Hypothalamus (tissue), 51 donors: ENCODE measurements at regions not wholly inside any gene's neighbourhood (a gene's known extent, or its start where the extent isn't known, plus 50 kb on each side); places are given as distances from the start of the nearest gene placed in this dataset.
"Not testable (repeated sequence)": the region's sequence is repeated elsewhere in the genome, so short reads cannot be mapped to it uniquely, and the experiment has no call there.

ENCODE experiments used
- DNase-seq, 51 donors: peaks; one replicate each; lab custom pipeline; 2025; lab: John Stamatoyannopoulos, UW

DNA sequence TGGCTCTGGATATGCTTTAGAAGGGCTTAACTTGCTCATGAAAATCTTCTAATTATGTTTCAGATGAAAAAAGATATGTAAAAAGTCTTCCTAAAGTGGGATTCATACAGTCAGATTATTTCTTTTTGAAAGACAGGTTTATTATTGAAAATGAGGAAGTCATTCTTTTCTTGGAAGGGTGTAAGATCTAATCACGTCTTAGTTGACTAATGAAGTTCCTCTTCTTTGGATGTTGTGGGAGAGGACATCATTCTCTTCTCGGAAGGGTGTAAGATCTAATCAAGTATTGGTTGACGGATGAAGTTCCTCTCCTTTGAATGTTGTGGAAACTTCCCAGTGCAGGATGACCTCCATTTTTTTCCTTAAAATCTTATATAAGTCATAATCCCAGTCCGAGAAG, 74.9 kb downstream of the ALG10 start:
- DNase-seq: no peak

DNA sequence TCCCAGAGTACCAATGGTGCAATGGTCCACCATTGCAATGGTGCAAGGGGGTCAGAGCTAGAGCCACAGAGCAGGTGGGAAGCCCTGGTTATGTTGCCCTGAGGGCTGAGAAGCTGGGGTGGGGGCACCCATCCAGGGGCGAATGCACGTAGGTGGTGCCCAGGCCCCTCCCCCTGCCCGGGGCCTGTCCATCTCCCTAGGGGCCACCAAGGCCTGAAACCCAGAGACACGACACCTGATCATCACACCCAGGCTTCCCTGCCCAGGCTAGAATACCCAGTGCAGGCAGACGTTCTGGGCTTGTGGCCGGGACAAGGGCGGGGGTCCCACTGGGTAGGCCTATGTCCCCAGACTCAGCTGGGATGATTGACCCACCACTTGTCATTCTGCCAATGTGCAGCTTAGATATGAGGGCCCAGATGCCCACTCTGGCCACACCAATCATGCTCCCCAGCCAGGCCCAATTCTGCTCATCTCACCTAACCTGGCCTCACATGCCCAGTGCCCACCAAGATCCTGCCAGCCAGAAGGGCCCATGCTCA, 83.2 kb downstream of the ALG10 start:
- no peak for DNase-seq

DNA sequence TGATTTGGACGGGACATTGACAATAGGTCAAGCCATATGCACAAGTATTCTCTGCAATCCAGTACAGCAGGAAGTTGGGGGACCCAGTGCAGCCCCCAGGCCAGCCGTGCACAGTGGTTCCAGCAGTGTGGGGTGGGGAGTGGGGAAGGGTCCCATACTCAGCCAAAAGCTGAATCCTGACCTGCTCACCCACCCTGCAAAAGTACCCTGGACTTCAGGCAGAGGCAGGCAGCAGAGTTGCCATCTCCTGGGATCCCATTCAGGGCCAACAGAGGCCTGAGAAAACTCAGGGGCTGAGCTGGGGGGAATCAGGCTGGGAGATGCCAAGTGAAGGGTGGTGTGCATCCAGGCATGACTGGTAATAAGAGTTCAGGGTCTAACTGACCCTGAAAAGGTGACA, 83.9 kb downstream of the ALG10 start:
- DNase-seq: no peak

DNA sequence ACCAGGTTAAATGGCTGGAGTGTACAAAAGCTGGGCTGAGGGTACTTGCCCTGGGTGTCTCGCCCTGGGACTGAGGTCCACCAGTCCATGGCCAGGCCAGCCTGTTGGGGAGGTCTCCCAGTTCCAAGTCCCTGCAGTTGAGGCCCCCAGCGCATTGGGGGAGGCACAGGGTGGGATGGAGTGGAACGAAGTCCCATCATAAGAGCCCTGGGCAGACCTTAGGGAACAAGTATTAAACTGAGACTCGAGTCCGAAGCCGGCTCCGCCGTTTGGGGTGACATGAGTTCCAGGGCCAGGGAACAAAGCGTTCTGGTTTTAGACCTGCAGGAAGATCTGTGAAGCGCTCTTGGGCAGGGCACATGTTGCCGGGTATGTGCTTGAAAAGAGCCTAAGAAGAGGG, 84.7 kb downstream of the ALG10 start:
- DNase-seq: no peak

DNA sequence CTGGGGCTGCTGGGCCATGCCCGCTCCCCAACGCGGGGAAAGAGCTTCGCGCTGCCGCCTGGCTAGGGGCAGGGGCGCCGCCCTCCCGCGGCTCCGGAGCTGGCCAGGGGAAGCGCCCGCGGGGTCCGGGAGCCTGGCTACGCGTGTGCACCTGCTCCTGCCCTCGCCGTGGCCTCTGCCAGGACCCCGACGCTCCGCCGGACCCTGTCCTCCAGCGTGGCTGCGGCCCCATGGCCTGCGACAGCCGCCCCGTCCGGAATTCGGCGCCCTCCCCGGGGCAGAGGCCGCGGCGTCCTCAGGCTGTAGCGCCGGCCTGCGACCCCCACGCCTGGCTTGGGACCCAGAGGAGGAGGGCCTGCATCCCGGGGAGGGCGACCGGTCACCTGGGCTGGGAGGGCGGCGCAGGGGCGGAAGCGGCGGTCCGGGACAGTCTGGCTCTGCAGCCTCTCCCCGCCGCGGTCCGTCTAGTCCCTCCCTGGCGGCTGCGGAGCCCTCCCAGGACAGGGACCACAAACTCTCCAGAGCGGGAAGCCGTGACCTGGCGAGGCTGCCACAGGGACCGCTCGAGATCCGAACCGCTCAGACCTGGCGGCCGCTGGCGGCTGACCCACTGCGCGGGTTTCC, 85.6 kb downstream of the ALG10 start:
- DNase-seq: no peak

DNA sequence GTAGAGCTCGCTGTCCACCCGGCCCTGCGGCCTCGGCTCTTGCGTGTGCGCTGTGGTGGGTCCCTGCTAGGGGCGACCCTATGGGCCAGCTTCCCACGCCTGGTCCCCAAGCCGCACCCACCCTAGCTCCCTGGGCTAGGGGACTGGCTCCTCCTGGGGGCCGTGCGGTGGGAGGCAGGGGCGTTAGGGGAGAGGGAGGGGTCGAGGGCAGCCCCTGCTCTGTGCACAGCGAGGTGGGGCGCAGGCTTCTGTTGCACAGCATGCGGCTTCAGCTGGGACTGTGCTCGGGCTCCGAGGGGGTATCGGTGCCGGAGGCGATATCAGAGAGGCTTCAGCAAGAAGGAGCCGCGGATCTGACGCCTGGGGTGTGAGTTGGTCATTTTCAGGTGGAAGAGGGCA, 86.1 kb downstream of the ALG10 start:
- no peak for DNase-seq

DNA sequence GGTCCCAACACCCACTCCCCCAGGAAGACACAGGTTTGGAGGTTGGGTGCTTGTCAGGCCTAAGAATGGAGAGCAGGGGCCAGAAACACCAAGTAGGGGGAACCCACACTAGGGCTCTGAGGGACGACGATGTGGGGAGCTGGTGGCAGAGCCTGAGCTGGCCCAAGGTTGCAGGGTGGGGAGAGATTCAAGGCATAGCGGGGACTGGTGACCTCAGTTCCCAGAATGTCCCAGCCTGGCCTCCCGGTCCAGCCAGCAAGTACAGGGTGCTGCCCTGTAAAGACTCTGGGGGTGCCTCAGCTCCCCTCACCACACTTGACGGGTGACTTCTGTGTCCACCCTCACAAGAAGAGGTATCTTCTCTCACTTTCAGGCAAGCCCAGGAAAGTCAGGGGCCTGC, 86.7 kb downstream of the ALG10 start:
- no peak for DNase-seq

DNA sequence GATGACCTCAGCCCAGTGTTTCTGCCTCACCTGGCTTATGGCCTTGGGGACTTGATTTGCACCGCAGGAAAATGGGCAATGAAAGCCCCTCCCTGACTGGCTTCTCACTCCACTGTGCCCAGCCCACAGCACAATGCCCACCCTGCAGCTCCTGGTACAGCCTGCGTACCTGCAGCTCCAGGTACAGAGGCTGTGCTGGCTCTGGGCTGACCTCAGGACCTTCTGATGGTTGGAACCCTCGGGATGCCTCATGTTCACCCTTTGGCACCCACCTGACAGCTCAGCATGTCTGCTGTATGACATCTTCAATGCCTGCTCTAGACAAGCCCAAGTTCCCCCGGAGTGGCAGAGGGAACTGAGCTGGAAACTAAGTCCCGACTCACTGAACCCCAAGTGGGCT, 87.1 kb downstream of the ALG10 start:
- no peak for DNase-seq

DNA sequence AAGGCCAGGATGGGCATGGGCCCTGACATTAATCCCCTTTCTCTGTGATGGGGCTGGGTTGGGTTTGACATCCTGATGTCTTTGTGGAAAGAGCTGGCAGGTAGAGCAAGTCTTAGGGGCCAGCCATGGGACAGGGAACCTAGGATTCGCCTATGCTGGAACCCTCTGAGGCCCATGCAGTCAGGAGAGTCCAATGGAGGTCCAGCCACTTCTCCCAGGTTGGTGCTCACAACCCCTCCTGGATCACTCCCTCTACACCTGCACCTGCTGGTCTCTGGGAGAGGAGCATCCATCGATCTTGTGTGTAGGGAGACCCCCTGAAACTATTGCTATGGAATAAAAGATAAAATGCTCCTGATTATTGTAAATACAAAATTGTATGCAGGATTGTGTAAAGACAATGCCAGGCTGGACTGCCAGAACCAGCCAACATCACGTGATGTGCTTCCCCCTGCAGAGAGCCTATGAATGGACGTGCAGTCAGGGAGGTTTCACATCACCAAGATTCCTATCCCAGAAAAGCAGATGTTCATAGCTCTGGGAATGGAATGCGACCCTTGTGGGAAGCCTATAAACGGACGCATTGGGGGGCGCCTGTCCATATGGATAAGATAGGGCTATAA, 87.7 kb downstream of the ALG10 start:
- not testable (repeated sequence) for DNase-seq

DNA sequence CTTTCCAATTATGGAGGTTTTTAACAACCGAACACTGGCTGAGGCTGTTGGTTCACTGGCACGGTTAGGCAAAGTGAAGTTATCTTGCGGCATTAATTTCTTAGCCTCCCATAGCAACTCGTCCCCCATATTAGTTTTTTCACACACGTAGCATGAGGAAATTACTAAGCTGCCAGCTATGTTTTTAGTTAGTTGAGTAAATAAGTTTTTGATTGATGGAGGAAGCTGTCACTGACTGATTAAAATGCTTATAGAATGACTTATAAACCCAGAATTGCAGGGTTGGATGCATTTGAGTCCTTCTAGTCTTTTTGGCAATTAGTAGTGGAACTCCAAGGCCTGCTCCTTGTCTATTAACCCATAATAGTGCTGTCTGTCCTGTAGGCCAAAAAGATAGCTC, 97.1 kb downstream of the ALG10 start:
- DNase-seq: no peak

DNA sequence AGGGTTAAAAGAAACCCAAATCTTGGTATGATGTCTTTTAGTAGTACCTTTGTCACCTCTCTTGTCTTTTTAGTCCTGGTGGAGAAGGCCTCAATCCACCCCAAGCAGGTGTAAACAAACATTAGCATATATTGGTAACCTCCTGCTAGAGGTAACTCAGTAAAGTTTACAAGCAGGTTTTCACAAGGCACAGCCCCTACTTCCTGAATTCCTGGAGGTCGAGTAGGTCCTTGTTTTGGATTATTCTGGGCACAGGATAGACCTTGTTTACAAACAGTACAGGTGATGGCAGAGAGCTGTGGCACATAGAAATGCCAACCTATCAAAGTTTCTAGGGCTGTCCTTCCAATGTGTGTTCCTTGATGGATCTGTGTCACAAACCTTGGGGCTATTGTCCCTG, 99.1 kb downstream of the ALG10 start:
- no peak for DNase-seq

DNA sequence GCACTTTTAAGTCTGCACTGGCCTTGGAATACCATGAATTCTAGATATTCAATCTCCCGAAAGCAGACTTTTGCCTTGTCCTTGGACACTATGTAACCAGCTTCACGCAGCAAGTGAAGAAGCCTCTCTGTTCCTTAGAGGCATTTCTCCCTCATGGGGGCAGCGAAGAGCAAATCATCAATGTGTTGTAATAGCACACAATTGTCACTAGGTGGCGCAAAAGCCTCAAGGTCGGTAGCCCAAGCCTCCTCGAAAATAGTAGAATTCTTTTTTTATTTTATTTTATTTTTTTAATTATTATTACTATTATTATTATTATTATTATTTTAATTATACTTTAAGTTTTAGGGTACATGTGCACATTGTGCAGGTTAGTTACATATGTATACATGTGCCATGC, 100.8 kb downstream of the ALG10 start:
- peak in 18 of 51 donors; percentile 2 to 35 (median 12) for DNase-seq

DNA sequence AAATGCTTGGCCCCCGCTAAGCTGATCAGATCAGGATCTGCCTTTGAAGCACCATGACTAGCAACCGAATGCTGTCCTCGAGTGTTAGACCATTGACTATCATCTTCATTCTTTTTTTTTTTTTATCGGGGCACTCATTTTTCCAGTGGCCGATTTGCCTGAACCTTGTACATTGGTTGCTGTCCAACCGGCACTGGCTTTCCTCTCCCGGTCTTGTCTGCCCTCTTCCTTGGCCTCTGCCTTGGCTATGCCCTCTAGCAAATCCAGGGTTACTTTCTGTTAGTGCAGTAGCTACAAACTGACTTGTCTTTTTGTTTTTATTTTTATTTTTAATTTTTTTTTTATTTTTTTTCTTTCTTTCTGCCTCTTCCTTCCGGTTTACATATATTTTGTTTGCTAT, 102.3 kb downstream of the ALG10 start:
- no peak for DNase-seq

DNA sequence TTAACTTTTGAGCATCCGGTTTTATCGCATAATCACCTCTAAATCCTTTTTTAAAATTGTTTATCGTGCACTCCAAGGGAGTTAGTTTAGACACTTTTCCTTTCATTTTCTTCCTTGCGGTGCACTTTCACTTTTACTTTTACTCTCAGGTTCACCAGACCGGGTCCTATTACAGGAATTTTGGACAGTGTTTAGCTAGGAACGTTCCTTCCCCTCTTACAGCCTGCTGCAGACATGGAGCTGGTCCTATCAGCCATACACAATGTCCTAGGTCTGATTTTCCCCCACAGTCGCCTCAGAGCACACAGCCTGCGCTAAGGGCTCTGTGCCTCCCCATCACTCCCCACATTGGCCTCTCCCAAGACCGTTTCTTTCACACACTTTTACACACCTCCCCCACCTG, 103.9 kb downstream of the ALG10 start:
- no peak for DNase-seq

DNA sequence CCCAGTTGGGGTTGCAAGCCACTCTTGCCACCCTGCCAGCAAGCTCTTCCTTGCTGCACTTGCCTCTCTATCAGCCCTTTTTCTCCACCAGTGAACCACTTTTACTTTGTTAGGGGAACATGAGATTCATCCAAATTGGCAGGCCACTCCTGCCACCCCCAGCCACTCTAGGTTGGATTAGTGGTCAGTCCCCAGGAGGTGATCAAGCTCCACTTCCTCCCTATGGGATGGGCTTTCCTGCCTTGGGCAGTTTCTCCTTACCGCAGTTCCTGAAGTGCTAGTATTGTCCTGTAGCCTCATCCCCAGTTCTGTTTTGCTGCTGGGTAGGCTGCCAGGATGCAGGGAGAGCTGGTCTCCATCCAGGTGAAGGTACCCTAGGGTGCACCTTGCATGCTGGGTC, 104.5 kb downstream of the ALG10 start:
- DNase-seq: no peak

DNA sequence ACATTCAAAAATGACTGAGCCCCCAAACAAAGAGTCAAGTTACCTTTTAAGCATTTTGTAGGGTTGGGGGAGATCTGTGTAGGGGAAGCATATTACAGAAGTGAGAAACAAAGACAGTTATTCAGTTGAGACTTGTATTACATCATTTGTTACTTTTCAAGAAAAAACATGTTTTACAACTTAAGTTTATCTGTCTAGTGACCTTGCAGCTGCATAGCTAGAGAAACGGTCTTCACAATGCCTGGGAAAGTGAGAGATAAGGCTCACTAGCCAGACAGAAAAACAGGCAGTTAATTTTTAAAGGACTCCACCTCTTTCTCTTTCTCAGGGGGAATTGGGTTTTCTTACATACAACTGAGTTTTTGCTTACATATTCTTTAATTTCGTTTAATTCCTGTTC, 105.1 kb downstream of the ALG10 start:
- DNase-seq: not testable (repeated sequence)

DNA sequence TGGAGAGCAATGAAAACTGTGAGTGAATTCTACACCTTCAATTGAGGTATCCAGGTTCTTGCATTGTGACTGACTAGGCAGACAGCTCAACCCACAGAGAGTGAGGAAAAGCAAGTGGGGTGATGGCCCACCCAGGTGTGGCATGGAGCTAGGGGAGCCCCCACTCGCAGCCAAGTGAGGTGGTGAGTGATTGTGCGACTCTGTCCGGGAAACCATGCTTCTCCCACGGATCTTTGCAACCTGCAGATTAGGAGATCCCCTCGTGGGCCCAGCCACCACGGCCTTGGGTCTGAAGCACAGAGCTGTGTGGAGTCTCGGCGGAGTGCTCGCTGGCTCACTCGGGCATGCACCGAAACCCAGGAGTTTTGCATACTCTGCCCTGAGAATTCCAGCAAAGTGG, 120.1 kb downstream of the ALG10 start:
- DNase-seq: no peak

DNA sequence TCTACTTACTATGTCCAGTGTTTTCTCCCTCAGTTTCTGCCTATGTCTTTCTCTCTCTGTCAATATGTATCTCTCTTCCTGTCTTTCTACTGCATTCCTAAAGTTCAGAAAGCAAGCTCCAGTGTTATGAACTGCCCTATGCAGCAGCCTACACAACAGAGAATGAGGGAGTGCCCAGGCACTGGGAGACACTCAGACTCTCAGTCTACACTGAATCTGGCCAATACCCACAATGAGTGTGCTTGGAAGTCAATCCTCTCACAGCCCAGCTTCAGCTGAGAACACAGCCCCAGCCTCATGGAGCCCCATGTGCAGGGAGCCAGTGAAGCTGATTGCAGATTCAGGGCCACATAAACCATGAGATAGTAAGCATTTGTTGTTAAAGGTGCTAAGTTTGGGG, 128.7 kb downstream of the ALG10 start:
- no peak for DNase-seq

DNA sequence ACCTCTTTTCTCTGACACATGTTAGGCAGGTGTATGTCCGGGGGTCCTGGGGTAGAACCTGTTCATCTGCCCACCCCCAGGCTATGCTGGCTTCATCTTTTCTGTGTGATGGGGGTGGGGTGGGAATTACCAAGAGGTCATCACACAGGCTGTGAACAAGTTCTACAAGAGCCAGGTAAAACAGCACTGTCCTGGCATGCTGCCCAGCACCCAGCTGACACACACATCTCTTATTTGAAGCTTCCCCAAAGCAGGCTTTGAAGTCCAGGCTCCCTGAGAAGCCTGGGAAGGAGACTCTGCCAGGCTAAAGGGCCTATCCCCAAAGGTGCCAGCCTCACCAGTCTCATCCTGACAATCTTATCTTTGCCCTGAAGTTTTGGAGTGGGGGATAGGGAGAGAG, 141.1 kb downstream of the ALG10 start:
- DNase-seq: no peak

DNA sequence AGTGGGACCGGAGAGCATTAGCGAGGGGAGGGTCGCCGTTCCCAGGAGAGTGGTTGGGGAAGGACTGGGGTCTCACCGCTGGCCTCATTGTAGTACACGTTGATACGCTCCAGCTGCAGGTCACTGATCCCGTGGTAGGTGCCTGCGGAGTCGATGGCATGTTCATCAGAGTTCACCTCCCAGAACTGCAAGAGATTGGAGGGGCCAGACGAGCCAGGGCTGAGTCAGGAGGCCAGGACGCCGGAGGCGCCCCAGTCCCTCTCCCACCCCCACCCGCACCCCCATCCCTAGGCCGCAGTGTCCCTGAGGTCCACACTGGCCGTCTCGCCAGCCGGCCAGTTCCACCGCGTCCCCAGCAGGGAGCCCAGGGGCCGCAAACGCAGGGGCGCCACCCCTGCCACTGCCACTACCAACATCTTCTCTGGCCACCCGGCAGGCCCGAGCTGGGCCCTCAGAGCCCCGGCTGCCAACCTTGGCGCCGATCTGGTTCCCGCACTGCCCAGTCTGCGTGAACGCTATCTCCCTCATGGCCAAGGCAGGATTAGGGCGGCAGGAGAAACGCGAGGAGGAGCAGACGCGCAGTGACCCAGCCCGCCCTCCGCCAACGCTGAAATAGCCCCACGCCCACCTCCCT, 144.2 kb downstream of the ALG10 start:
- DNase-seq: no peak

DNA sequence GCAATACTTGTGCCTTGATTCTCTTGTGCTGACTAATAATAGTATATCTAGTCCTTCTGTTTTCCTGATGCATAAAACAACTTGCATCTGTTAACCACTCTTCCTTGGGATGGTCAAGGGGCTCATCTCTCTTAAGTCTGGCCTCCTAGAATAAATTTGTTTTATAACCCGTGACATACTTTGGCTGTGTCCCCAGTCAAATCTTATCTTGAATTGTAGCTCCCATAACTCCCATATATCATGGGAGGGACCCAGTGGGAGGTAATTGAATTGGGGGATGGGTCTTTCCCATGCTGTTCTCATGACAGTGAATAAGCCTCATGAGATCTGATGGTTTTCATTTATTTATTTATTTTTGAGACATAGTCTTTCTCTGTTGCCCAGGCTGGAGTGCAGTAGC, 146.2 kb downstream of the ALG10 start:
- not testable (repeated sequence) for DNase-seq

DNA sequence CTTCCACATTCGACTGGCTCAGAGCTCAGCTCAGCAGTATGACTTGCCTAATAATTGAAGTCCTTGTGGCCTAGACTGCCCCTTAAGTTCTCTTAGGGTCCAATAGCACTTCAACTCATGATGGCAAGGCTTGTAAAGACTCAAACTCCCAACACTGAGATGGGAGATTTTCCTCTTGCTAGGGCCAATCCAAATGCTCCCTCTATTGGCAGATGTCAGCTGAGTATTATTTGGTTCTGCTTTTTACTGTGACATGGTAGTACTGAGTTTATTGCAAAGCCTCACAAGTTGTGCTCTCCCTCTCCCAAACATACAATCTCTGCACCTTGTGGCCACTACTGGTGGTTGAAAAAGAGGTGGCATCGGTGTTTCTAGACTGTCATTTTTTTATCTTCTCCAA, 164.2 kb downstream of the ALG10 start:
- DNase-seq: no peak
